Erythroblast (primary cell): ENCODE measurements at regions not wholly inside any gene's neighbourhood (a gene's known extent, or its start where the extent isn't known, plus 50 kb on each side); places are given as distances from the start of the nearest gene placed in this dataset.

Source experiments
- DNase-seq, 2 experiments: peaks; one replicate each; lab custom pipeline; 2025; lab: John Stamatoyannopoulos, UW
- GATA1 ChIP-seq: IDR thresholded peaks from 2 replicates; pipeline ENCODE4 v1.6.1; 2011; ENCODE audit warnings: low read depth, mild to moderate bottlenecking, control low read depth, low read length, moderate library complexity
- POLR2A ChIP-seq: IDR thresholded peaks from 2 replicates; pipeline ENCODE4 v1.6.1; 2011; ENCODE audit warnings: mild to moderate bottlenecking, low read length

DNA sequence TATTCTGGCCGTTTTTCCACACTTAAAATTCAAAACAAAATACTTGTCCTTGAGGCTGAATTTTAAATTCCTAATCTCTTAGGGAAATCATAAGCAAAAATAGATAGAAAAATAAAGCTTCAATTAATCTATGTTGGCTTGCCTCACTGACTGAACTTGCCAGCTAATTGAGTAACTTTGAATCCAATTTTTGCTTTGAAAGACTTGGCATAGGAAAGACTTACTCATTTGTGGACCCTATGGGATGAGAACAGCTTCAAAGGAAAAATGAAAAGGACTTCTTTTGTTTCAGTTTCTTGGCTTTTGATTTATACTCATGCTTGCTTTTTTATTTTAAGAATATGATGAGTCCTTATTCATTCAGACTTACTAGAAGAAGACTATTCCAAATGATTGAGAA is 370.7 kb upstream of the RARB start:
- DNase-seq: no peak
- no peak for TF ChIP-seq POLR2A
- TF ChIP-seq GATA1: no peak

DNA sequence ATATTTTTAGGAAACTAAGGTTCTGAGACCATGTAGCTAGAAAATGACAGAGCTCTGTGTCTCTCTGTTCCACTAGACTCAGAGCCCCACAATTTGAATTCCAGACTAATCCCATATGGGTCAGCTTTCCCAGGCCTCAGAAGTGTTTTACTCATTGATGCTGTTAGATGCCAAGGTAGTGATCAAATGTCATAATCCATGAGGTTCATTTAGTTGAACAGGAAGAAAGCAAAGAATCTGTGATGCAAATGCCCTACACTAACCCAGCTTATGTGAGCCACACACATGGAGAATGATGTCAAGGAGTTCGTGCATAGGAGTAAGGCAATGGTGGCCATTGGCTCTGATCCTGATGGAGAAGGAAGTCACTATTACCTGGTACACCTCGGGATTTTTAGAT is 363.4 kb upstream of the RARB start:
- no peak for DNase-seq
- TF ChIP-seq POLR2A (no peak), GATA1 (no peak)

GRCh38 chr3:25069970-25070369 is 358.1 kb upstream of the RARB start:
- TF ChIP-seq GATA1 (no peak), POLR2A (no peak)
- DNase-seq: no peak

- no peak for DNase-seq
- no peak for TF ChIP-seq GATA1
- no peak for TF ChIP-seq POLR2A
Measured at GRCh38 chr3:25071846-25072245, 356.2 kb upstream of the RARB start.

DNA sequence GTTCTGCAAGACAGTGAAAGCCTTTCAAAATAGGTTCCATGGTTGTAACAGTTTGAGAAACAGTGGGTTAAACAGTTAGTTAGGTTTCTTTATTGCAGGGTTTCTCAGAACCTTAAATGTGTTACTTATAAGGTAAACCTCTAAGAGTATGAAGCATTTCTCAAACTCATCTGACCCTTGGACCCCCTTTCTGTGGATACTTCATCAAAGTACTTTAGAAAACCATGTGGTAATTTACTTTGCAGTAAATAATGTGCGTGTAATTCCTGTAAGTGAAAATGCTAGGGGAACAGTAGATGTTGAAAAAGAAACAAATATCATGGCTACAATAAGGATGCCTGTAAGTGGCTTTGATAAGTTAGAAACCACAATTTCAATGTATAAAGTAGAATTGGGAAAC is 354.6 kb upstream of the RARB start:
- no peak for DNase-seq

GRCh38 chr3:25074149-25074548 is 353.9 kb upstream of the RARB start:
- no peak for DNase-seq
- no peak for TF ChIP-seq POLR2A
- no peak for TF ChIP-seq GATA1

More for the DNA sequence above, 354.6 kb upstream of the RARB start:
- TF ChIP-seq GATA1: no peak
- no peak for TF ChIP-seq POLR2A

GRCh38 chr3:25080461-25080860 is 347.6 kb upstream of the RARB start:
- DNase-seq: no peak

DNA sequence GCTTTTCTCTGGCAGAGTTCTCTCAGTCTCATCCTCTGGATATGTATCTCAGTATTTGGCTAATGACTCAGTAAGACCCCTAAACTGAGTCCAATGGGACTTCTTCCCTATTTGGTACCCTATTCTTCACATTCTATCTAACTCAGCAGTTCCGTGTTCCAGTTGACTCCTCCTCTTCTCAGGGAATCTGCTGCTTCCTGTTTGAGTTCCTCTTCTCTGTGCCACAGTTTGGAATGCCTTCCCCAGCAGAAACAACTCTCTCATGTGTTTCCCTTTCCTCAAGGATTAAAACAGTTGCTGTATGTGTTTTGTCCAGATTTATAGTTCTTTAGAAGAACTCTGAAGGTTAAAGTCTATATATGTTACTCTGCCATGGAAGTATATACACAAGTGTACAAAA is 344.0 kb upstream of the RARB start:
- no peak for DNase-seq

More at GRCh38 chr3:25080461-25080860, 347.6 kb upstream of the RARB start:
- TF ChIP-seq GATA1 (no peak), POLR2A (no peak)

GRCh38 chr3:25086721-25087120 is 341.3 kb upstream of the RARB start:
- TF ChIP-seq GATA1: no peak
- TF ChIP-seq POLR2A: no peak
- no peak for DNase-seq

More for the DNA sequence above, 344.0 kb upstream of the RARB start:
- TF ChIP-seq GATA1: no peak
- TF ChIP-seq POLR2A: no peak

DNA sequence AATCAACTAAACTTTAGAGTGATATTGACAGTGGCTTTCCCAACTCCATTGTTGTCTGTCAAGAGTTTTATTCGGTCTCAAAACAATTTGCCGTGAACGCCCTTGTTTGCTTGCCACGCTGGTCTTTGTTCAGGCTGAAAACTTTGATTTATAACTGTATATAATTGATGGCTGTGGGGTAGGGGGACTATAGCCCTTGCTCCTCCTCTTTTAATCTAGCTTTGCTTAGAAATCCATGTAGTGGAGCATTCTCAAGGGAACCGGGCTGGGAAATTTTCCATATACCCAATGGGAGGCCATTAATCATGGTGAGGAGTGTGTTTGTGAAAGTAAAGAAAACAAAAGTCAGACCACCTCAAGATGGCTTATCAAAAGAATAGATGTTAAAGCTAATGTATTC is 339.8 kb upstream of the RARB start:
- no peak for DNase-seq
- TF ChIP-seq POLR2A (no peak), GATA1 (no peak)

- TF ChIP-seq GATA1 (no peak), POLR2A (no peak)
- DNase-seq: no peak
Measured at GRCh38 chr3:25090698-25091453, 337.2 kb upstream of the RARB start.

DNA sequence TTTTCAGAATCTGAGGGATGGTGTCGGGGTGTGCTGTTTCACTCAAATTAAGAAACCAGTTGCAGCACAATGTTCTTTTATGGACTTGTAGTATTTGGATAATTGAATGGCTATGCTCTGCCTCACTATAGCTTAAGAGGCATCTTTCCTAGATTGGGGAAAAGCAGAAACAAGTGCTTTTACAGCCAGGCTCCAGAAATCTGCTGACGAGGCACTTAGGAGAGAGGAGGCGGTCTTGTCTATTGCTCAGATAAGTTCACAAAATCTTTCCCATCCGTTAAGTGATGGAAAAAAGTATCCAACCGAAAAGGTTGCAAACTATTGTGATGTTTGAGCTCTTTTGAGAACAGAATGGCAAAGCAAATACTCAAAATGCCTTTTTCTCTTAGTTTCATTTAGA is 336.1 kb upstream of the RARB start:
- TF ChIP-seq POLR2A (no peak), GATA1 (no peak)
- no peak for DNase-seq

GRCh38 chr3:25094932-25095685 is 333.0 kb upstream of the RARB start:
- TF ChIP-seq GATA1: no peak
- no peak for DNase-seq

- TF ChIP-seq GATA1 (no peak), POLR2A (no peak)
- DNase-seq: no peak
Measured at GRCh38 chr3:25096536-25096935, 331.5 kb upstream of the RARB start.
